ENCODE measurements at regions not wholly inside any gene's neighbourhood (a gene's known extent, or its start where the extent isn't known, plus 50 kb on each side); places are given as distances from the start of the nearest gene placed in this dataset.

DNA sequence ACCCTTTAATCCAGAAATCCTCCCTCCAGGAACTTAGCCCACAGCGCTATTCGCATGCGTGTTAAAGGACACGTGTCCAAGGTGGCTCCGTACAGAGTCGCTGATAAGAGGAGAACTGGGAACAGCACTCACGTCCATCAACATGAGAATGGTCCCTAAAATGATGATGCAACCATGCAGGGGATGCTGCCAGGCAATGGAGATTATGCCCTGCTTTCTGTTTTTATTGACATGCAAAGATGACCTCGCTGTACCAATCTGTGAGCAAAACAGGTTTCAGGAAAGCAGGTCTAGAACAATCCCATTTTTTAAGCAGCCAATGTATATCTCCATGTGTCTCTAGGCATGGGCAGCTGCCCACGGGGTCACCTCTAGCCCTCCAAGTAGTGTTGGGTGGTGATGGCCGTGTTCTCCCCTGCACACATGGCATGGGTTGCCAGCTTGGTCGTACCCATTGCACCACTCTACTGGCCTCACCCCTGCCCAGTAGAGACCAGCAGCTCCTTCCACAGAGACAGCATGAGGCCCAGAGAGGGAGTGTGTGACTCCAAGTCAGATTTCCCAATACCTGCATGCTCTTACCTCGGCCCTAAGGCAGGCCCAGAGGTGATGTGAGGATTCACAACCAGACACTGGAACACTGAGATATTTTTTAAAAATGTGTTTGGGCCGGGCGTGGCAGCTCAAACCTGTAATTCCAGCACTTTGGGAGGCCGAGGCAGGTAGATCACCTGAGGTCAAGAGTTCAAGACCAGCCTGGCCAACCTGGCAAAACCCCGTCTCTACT lies 68.3 kb upstream of the LINC01488 start:
- DNase-seq (ENCODE audit: low read depth in 2 of 2): no peak

DNA sequence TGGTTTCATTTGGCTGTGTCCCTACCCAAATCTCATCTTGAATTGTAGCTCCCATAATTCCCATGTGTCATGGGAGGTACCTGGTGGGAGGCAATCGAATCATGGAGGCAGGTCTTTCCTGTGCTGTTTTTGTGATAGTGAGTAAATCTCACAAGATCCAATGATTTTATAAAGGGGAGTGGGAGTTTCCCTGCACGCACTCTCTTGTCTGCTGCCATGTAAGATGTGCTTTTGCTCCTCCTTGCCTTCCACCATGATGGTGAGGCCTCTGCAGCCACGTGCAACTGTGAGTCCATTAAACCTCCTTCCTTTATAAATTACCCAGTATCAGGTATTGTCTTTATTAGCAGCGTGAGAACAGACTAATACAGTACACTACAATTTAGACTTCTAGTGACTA lies 67.5 kb upstream of the LINC01488 start:
- DNase-seq (ENCODE audit: low read depth in 2 of 2): no peak

GRCh38 chr11:69414773-69415187 lies 66.7 kb upstream of the LINC01488 start:
- no peak for DNase-seq (ENCODE audit: low read depth in 2 of 2)

GRCh38 chr11:69415411-69416142 lies 65.9 kb upstream of the LINC01488 start:
- DNase-seq (ENCODE audit: low read depth in 2 of 2): no peak

- DNase-seq (ENCODE audit: low read depth in 2 of 2): no peak
Measured at GRCh38 chr11:69416143-69416515, 65.3 kb upstream of the LINC01488 start.

DNA sequence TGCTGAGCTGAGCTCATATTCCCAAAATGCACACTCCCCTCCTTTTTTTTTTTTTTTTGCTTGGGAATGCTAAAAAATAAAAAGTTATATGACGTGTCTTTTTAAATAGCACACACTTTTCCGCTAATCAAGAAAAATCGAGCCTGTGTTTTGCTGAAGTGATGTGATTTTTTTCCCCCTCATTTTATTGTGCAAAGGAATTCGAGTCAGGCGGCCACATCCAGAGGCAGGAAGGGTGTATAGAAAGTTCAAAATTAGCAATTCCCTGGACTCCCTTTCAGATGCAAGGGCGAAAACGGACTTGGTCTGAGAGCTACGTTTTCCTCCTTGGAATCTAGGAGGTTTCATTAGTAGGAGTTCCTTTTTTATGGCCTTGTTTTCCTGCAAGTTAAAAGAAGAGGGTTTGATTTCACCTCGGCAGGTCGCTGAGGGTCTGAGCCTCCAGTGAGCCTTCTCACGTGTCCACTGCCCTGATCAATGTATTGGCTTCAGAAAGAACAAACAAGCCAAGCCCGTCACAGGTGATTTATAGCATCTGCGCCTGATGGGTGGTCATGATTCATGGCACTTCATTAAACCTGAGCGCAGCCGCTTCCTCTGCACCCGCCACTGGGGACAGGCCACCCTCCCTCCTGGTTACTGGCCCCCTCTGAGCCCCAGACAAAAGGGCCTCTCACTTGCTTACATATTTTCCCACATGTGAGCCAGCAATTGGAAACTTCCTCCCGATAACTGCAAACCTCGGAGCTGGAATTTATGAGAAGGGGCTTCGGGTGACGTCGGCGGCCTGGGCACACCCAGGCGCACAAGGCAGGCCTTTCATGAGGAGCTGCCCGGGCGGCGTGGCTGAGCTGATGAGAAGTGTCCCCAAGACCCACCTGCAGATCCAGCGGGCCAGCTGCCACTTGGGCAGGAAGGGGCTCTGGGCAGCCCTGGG lies 64.4 kb upstream of the LINC01488 start:
- DNase-seq (ENCODE audit: low read depth in 2 of 2): no peak

- no peak for DNase-seq (ENCODE audit: low read depth in 2 of 2)
Measured at GRCh38 chr11:69417699-69418085, 63.8 kb upstream of the LINC01488 start.

GRCh38 chr11:69418576-69419296 lies 62.7 kb upstream of the LINC01488 start:
- no peak for DNase-seq (ENCODE audit: low read depth in 2 of 2)

DNA sequence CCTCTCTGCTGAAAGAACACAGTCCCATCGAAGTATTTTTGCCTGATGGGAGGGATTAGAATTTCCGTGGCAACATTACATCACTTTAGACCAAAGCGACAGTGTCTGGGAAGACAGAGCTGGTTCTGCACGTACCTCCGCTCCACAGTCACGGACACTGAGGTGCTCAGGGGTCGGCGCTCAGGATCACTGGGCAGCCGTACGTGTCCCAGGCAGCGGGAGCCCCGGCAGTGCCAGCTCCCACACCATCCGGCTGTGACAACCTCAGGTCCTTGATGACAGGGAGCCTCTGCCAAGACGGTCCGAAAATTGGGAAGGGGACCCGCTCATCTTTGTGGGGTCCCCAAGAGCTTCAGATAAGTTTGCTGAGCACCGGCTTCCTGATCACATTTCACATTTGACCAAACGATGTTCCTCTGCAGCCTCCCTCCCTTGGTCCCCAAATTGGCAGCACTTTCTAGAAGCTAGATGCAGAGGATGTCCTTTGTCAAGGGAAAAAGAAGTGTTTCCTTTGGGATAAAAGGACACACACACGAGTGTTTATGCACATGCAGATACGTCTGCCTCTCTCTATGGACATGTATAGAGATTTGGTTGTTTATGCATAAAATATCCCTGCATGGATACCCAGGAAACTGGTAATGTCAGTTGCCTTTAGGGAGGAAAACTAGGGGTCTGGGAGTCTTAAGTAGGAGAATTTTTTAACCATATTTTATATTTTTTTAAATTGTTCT lies 61.6 kb upstream of the LINC01488 start:
- no peak for DNase-seq (ENCODE audit: low read depth in 2 of 2)

DNA sequence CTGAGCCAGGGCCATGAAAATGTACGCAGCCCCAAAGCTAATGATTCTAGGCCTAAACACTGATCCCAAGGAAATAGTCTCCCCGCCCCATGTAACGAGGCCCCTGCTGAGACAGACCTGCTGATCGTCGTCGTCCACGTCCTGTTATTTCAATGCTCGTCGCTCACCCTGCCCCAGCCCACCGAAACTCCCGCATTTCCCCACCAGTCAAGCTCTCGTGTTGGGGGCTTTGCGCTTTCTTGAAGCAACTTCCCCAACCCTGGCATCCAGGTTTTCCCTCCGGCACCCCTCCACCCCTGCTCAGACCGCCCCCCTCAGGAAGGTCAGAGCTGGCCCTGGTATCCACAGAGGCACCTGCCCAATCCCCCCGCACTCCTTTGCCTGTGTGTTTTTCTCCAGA lies 58.8 kb upstream of the LINC01488 start:
- no peak for DNase-seq (ENCODE audit: low read depth in 2 of 2)

DNA sequence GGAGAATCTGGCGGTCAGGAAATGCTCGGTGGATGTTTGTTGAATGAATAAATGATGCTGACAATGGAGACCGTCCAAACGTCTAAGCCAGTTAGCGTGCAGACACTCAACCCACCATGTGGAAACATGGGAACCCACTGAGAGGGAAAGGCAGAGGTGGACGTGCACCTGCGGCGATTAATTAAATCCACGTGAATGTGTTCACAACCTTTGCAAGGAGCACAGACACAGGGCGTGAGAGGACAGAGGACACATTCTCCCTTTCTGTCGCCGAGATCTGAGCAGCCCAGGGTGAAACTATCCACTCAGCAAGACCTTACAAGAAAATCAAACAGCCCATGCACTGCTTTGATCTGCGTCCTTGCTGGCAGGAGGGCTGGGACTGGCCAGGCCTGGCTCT lies 58.3 kb upstream of the LINC01488 start:
- no peak for DNase-seq (ENCODE audit: low read depth in 2 of 2)

- DNase-seq (ENCODE audit: low read depth in 2 of 2): no peak
Measured at GRCh38 chr11:69423611-69424385, 57.7 kb upstream of the LINC01488 start.

DNA sequence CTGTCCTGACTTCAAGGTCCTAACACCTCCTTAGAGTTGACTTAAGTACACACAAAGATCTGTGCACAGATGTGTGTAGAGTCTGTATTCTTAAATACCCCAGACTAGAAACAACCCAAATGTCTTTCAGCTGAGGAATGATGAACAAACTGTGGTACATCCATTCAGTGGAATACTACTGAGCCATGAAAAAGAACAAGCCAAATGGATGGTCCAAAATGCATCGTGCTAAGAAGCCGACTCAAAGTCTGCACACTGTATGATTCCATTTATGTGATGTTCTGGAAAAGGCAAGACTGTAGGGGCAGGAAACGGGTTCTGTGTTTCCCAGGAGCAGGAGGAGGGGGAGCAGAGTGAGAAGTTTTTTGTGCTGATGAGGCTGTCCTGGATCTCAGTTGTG lies 56.7 kb upstream of the LINC01488 start:
- DNase-seq (ENCODE audit: low read depth in 2 of 2): no peak

DNA sequence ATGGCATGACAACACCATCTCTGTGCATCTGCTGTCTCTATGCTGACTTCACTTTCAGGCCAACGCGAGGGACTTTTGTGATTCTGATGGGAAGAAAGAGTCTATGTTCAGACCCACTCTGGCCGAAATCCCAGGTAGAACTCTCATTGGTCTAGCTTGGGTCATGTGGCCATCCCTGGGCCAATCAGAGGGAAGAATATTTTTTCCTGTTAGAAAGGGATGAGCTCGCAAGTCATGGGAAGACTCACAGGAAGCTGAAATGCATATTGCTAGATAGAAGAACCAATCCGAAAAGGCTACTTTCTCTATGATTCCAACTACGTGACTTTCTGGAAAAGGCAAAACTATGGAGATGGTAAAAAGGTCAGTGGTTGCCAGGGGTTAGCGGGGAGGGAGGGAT lies 56.0 kb upstream of the LINC01488 start:
- no peak for DNase-seq (ENCODE audit: low read depth in 2 of 2)

- DNase-seq (ENCODE audit: low read depth in 2 of 2): peak in 1 of 2 donors; percentile 23
Measured at GRCh38 chr11:69425895-69426544, 55.4 kb upstream of the LINC01488 start.

DNA sequence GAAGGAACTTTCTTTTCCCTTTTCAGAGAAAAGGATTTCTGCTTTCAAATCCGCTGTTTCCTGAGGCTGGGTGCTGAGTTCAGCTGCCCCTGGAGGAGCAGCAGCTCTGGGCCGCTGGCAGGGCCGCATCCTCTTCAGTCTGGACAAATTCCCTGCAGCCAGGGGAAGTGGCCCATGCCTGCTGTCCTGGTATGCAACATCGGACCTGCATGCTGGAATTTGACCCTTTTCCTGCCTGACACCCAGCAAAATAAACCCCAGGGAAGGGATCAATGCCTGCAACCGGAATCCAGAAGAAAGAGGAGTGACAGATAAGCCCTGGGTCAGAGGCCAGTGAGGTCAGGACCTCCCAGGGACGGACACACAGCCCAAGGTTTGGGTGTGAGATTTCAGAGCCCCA lies 54.1 kb upstream of the LINC01488 start:
- DNase-seq (ENCODE audit: low read depth in 2 of 2): no peak

DNA sequence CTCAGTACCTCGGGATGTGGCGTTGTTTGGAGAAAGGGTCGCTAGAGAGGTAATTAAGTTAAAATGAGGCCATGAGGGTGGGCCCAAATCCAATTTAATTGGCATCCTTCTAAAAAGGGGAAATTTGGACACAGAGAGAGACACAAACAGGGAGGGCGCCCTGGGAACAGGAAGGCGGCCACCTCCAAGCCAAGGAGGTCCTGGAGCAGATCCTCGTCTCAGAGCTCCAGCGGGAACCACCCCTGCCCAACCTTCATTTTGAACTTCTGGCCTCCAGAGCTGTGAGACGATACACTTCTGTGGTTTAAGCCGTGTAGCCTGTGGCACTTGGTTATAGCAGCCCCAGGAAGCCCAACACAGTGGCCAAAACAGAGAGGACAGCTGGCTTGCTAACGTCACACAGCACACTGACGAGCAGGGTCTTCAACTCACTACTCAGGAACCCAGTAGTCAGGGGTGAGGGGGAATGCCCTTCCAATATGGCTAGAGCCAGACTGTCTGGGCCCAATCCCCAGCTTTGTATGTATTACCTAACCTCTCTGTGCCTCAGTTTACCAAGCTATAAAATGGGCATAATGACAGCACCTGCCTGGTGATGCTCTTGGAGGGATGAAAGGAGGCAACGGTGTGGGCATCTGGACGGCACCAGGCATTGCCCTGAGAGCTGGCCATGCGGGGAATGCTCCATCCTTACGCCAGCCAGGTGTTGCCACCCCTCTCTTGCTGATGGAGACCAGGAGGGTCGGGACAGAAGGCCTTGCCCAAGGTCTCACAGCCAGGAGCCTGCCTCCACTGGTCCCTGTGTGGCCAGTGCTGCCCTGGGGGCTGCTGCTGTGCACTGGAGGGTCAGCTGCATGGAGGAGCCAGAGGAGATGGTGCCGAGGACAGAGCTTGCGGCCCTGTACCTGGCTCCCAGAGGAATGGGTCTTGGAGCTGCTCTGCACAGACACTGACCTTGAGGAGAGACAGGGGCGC lies 53.3 kb upstream of the LINC01488 start:
- no peak for DNase-seq (ENCODE audit: low read depth in 2 of 2)

DNA sequence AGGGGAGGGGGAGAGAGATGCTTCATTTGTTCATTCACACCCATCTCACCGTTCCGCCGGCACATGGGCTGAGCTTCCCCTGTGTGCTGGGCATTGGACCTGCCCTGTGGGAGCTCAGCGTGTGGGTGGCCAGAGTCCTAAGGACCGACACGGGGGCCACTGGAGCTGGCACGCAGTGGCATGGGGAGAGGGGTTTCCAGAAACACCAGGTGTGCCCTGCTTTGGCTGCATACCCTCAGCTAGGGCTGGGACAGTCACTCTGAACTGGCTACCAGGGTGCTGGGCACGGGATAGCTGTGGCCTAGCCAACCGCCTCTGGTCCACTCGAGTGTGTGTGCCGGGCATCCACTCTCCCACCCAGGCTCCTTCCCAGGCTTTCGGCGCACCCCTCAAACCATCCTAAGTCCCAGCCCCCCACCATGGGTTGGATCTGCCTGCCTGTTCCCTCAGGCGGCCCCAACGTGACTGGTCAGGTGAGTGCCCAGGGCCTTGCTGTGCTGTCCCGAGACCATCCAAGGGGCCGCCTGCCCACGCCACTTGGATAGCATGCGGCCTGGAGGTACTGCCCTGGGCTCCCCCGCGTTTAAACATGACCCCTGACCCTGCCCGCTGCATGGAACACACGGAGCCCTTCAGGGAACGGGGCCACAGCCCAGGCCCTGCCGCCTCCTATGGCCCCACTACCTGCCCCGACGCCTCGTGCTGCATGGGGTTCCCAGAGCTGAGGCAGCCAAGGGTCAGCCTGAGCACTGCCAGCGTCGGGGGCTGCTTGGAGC lies 51.6 kb upstream of the LINC01488 start:
- no peak for DNase-seq (ENCODE audit: low read depth in 2 of 2)

Data from stimulated activated CD8-positive, alpha-beta memory T cell treated with anti-CD3 and anti-CD28 coated beads, Interleukin-15, amount 100 ng/mL, for 4 hours (primary cell).